GM18505 (cell line): ENCODE measurements at regions not wholly inside any gene's neighbourhood (a gene's known extent, or its start where the extent isn't known, plus 50 kb on each side); places are given as distances from the start of the nearest gene placed in this dataset.
"Not testable (repeated sequence)": the region's sequence is repeated elsewhere in the genome, so short reads cannot be mapped to it uniquely, and the experiment has no call there.

Experiments
- ATAC-seq: cut with Tn5 transposase; IDR thresholded peaks from one replicate; pipeline ENCODE4 v1.9.1; 2021; ENCODE audit not compliant: unreplicated experiment
- POLR2A ChIP-seq: IDR thresholded peaks from 4 replicates; pipeline ENCODE4 v1.6.1; 2011; ENCODE audit warnings: borderline replicate concordance; ENCODE audit not compliant: insufficient read depth, insufficient read length; ENCODE audit errors: extremely low read depth

DNA sequence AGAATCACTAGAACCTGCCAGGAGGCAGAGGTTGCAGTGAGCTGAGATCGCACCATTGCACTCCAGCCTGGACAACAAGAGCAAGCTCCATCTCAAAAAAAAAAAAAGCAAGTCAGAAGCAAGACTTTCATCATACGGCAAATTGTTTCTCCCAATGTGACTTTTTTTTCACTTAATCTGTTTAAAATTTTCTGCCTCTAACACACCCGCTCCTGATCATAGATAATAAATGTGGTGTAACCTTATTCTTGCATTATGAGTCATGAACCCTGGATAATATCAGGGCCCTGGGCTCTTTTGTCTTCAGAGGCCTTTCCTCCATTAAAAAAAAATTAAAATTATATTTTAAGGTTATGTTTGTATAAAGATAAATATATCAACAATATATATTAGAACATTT, 111.4 kb upstream of the JCAD start:
- TF ChIP-seq POLR2A = no peak
- ATAC-seq = no peak

DNA sequence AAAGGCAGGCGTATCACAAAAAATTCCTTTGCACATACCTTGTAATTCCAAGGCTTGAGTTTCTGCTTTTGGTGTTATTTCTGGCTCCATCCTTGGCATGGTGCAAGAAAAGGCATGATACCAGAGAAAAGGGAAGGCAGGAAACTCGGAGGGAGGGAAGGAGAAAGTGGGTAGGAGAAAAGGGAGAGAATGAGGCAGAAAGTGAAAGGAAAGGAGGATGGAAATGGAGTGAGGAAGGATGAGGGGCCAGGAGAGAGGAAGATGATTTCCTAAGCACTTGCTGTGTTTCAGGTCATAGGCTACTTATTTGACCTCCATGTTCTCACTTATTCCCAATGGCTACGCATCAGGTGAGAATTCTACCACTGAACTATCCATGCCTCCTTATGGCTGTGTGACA, 110.8 kb upstream of the JCAD start:
- no peak for ATAC-seq

DNA sequence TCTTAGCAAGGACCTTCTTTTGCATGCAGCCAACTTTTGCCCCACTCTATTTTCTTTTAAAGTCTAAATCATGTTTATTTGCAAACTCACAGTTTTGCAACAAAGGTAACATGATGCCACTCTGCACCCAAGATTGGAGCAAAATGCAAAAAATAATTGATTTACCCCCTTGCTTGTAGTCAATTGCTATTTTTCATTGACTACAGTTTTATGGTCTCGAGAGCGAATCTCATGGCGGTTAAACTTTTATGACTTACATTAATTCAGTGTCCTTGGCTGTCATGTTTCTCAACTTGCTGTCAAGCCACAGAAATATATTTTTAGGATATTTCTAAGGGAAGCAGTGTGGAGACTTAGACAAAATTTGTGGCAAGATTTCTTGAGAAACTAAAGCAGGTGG, 110.0 kb upstream of the JCAD start:
- TF ChIP-seq POLR2A = no peak
- no peak for ATAC-seq

More for the DNA sequence above, 110.8 kb upstream of the JCAD start:
- TF ChIP-seq POLR2A = no peak

DNA sequence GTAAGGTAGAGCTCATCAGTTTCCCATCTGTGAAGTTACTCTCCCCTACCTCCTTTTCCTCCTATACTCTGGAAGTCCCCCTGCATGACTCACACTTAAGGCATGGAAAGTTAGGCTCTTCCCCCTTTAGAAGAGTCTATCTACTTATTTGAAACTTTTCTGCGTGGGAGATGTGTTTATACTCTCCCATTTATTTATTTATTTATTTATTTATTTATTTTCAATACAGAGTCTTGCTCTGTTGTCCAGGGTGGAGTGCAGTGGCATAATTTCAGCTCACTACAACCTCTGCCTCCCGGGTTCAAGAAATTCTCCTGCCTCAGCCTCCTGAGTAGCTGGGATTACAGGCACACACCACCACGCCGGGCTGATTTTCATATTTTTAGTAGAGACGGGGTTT, 107.5 kb upstream of the JCAD start:
- TF ChIP-seq POLR2A = no peak
- no peak for ATAC-seq

DNA sequence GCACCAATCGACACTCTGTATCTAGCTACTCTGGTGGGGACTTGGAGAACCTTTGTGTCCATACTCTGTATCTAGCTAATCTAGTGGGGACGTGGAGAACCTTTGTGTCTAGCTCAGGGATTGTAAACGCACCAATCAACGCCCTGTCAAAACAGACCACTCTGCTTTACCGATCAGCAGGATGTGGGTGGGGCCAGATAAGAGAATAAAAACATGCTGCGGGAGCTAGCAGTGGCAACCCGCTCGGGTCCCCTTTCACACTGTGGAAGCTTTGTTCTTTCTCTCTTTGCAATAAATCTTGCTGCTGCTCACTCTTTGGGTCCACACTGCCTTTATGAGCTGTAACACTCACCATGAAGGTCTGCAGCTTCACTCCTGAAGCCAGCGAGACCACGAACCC, 104.0 kb upstream of the JCAD start:
- not testable (repeated sequence) for ATAC-seq

DNA sequence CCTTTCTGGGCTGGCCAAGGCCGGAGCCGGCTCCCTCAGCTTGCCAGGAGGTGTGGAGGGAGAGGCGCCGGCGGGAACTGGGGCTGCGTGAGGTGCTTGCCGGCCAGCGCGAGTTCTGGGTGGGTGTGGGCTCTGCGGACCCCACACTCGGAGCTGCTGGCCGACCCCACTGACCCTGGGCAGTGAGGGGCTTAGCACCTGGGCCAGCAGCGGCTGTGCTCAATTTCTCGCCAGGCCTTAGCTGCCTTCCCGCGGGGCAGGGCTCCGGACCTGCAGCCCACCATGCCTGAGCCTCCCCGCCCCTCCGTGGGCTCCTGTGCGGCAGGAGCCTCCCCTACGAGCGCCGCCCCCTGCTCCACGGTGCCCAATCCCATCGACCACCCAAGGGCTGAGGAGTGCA, 103.4 kb upstream of the JCAD start:
- not testable (repeated sequence) for ATAC-seq

DNA sequence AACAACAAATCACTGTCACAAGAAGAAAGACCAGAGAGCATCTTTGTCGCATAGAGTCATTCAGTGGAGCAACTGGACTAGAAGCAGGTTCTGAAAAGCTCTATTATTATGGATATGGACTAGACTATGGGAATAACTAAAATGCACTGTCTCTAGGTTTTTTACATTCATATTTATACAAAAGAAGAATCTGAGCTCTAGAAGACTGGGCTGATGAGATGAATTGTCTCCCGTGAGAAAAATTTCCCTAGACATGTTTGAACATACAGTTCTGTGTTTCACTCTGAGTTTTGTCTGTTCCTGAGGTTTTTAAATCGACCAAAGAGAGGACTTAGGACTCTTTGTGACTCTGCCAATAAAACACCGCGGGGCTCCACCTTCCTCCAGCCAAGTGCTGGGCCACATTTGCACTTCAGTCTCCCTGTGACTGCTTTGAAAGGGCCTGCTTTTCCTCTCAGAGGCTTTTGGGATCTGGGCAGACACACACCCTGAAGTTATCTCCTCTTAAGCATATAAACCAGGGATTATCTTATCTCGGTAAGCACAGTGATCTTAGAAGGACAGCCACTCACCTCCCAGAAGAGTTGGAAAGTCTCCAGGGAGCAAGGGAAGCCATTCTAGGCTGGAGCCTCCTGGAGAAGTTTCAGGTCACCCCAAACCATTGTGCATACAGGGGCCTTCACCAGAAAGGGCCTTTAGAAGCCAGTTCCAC, 101.0 kb upstream of the JCAD start:
- ATAC-seq = no peak
- no peak for TF ChIP-seq POLR2A

DNA sequence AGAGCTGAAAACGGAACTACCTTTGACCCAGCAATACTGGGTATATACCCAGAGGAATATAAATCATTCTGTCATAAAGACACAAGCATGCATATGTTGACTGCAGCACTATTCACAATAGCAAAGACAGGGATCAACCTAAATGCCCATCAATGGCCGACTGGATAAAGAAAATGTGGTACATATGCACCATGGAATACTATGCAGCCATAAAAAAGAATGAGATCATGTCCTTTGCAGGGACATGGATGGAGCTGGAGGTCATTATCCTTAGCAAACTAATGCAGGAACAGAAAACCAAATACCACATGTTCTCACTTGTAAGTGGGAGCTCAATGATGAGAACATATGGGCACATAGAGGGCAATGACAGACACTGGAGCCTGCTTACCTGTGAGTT, 100.2 kb upstream of the JCAD start:
- ATAC-seq = not testable (repeated sequence)

DNA sequence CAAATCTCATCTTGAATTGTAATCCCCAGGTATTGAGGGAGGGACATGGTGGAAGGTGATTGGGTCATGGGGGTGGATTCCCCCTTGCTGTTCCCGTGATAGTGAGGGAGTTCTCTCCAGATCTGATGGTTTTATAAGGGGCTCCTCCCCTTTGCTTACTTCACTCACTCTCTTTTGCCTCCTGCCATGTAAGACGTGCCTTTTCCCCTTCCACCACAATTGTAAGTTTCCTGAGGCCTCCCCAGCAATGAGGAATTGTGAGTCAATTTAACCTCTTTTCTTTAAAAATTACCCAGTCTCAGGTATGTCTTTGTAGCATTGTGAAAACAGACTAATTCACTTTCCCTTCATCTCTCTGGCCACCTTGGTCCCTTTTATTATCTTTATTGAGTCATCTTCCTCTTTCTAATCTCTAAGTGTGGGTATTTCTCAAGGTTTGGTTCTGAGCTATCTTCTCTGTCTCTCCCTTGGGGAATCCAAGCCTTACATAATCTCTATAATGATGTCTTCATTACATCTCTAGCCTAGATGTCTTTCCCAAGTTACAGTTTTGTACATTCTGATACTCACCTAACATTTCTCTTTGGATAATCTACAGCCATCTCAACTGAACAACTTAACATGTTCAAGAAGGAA, 99.1 kb upstream of the JCAD start:
- no peak for TF ChIP-seq POLR2A
- ATAC-seq = no peak

DNA sequence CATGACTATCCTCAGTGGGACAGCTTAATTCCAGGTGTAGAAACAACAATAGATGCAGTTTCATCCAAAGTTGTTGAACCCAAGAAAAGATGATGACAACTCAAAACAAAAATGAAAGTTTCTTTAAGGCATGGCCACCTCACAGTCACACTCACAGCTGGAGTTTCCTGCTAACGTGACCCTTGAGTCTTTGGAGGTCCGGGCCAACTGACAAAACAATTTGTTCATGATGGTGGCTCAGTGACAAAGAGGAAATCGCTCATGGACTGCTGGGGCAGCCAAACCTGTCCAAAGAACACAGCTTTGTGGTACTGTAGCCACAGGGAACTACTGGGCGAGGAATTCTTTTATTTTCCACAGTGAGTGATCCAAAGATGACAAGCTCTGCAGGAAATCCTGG, 96.0 kb upstream of the JCAD start:
- ATAC-seq = no peak
- no peak for TF ChIP-seq POLR2A

DNA sequence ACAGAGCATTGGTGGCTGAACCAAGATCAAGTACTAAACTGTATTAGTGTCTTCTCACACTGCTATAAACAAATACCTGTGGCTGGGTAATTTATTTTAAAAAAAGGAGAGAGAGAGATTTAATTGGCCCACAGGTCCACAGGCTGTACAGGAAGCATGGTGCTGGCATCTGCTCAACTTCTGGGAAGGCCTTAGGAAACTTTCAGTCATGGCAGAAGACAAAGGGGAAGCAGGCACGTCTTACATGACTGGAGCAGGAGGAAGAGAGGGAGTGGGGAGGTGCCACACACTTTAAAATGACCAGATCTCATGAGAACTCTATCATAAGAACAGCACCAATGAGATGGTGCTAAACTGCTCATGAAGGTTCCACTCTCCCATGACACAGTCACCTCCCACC, 95.2 kb upstream of the JCAD start:
- no peak for ATAC-seq
- TF ChIP-seq POLR2A = no peak

DNA sequence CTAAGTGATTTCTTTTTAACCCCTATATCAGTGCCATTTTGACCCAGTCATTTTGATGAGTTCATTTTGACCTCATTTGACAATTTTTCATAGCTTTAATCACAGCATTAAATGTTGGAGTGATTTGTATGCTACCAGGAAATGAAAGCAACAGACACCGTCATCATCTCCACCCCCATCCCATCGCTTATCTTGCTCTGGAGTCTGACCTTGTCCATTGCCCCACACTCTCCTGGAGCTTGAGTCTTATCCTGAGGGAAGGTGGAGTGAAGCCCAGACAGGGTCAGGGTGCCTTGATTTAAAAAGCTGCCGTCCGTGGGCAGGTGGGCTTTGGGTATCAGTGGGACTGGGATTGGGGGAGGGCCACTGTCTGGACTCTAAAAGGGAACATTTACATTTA, 94.7 kb upstream of the JCAD start:
- no peak for TF ChIP-seq POLR2A
- ATAC-seq = no peak

DNA sequence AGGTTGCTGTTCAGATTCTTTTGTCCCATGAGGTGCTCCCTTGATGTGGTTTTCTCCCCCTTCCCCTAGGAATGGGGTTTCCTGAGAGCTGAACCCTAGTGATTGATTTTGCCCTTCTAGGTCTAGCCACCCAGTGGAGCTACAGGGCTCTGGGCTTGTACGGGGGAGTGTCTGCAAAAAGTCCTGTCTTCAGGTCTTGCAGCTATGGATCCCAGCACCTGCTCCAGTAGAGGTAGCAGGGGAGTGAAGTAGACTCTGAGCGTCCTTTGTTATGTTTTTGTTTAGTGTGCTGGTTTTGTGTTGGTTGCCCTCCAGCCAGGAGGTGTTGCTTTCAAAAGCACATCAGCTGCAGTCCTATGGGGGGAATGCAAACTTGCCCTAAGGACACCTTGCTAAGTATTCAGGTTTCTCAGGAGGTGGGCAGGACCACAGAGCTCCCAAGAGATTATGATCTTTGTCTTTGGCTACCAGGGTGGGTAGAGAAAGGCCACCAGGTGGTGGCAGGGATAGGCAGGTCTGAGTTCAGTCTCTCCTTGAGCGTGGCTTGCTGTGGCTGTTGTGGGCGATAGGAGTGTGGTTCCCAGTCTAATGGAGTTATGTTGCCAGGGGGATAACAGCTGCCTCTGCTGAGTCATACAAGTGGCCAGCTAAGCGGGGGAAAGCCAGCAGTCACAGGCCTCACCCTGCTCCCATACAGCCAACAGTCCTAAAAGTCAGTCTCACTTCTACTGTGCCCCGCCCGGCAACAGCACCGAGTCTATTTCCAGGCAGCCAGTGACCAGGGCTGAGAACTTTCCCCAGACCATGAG, 92.4 kb upstream of the JCAD start:
- no peak for ATAC-seq
- no peak for TF ChIP-seq POLR2A

DNA sequence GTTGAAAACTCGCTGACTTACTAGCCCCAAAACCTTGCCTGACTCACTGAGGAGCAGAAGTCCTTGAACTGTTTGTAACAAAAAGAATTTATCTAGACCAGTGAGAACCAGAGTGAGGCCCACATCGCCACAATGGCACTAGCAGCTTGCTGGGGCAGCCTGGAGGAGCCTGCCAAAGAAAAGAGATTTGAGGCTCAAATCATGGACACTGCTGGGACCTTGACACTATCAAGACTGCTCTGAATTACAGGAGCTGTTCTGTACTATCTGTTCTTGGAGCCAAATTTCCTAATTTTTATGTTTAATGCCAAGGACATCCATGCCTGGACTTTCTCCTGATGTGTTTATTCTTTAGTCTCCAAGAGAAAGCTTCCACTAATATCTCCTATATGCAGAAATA, 82.0 kb upstream of the JCAD start:
- ATAC-seq = no peak
- TF ChIP-seq POLR2A = no peak
